ENCODE measurements at regions not wholly inside any gene's neighbourhood (a gene's known extent, or its start where the extent isn't known, plus 50 kb on each side); places are given as distances from the start of the nearest gene placed in this dataset.

DNA sequence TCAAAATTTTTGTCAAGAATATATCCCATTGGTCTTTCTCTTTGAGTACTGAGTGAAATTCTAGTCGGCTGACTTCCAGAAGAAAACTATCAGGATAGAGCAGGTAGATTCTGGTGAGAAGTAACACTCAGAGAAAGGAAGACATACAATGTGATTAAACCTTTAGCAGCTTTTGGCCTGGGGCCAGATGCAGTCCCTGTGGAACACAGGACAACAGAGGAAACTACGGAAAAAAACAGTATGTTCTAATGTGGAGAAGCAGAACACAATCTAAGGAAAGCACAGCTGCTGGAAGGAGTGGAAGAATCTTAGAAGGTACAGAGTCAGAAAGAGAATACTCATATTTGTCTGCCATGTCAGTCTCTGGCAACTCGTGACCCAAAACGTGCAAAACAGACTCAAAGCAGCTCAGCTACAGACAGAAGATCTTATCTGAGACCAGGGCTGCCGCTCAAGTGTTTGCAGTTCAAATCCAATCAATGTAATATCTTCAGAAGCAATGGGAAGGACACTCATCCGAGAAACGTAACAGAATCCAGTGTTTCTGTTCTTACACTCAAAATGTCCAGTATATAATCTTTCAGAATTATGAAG is 283.8 kb downstream of the MRPL39 start:
- TF ChIP-seq, protein P1, sequence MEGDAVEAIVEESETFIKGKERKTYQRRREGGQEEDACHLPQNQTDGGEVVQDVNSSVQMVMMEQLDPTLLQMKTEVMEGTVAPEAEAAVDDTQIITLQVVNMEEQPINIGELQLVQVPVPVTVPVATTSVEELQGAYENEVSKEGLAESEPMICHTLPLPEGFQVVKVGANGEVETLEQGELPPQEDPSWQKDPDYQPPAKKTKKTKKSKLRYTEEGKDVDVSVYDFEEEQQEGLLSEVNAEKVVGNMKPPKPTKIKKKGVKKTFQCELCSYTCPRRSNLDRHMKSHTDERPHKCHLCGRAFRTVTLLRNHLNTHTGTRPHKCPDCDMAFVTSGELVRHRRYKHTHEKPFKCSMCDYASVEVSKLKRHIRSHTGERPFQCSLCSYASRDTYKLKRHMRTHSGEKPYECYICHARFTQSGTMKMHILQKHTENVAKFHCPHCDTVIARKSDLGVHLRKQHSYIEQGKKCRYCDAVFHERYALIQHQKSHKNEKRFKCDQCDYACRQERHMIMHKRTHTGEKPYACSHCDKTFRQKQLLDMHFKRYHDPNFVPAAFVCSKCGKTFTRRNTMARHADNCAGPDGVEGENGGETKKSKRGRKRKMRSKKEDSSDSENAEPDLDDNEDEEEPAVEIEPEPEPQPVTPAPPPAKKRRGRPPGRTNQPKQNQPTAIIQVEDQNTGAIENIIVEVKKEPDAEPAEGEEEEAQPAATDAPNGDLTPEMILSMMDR (IDR thresholded peaks at IDR 0.05) = no peak
- no peak for TF ChIP-seq POLR2A (IDR thresholded peaks at IDR 0.05)

All from body of pancreas (tissue), 4 donors.